HG03565 (cell line): ENCODE measurements at regions not wholly inside any gene's neighbourhood (a gene's known extent, or its start where the extent isn't known, plus 50 kb on each side); places are given as distances from the start of the nearest gene placed in this dataset.

Experiments used
- ATAC-seq: cut with Tn5 transposase; IDR thresholded peaks from one replicate; pipeline ENCODE4 v1.9.1; 2021; ENCODE audit warnings: mild to moderate bottlenecking, moderate library complexity; ENCODE audit not compliant: unreplicated experiment

GRCh38 chr1:57761628-57762027 lies 337.8 kb upstream of the DAB1 start:
- ATAC-seq, result no peak

- ATAC-seq, result no peak
These were observed 329.0 kb upstream of the DAB1 start for GRCh38 chr1:57752843-57753242.

GRCh38 chr1:57748719-57749118 lies 324.9 kb upstream of the DAB1 start:
- no peak for ATAC-seq

GRCh38 chr1:57747818-57748217 lies 324.0 kb upstream of the DAB1 start:
- ATAC-seq, result no peak

- ATAC-seq, result peak; percentile 97
These were observed 317.7 kb upstream of the DAB1 start for GRCh38 chr1:57741521-57741920.

GRCh38 chr1:57736940-57737339 lies 313.1 kb upstream of the DAB1 start:
- no peak for ATAC-seq

- no peak for ATAC-seq
These were observed 305.3 kb upstream of the DAB1 start for GRCh38 chr1:57729181-57729580.

GRCh38 chr1:57727121-57727520 lies 303.3 kb upstream of the DAB1 start:
- no peak for ATAC-seq

- ATAC-seq, result no peak
These were observed 301.5 kb upstream of the DAB1 start for GRCh38 chr1:57725318-57725717.

- ATAC-seq, result no peak
These were observed 300.7 kb upstream of the DAB1 start for GRCh38 chr1:57724535-57724934.

GRCh38 chr1:57722285-57722978 lies 298.6 kb upstream of the DAB1 start:
- ATAC-seq, result no peak

- ATAC-seq, result no peak
These were observed 297.1 kb upstream of the DAB1 start for GRCh38 chr1:57721001-57721400.

GRCh38 chr1:57719274-57719673 lies 295.4 kb upstream of the DAB1 start:
- no peak for ATAC-seq

GRCh38 chr1:57713501-57713900 lies 289.6 kb upstream of the DAB1 start:
- no peak for ATAC-seq

GRCh38 chr1:57712846-57713245 lies 289.0 kb upstream of the DAB1 start:
- no peak for ATAC-seq

- ATAC-seq, result no peak
These were observed 287.5 kb upstream of the DAB1 start for GRCh38 chr1:57711326-57711725.

- ATAC-seq, result no peak
These were observed 283.8 kb upstream of the DAB1 start for GRCh38 chr1:57707631-57708030.

GRCh38 chr1:57704811-57705210 lies 281.0 kb upstream of the DAB1 start:
- no peak for ATAC-seq

GRCh38 chr1:57704231-57704630 lies 280.4 kb upstream of the DAB1 start:
- ATAC-seq, result no peak

GRCh38 chr1:57696904-57697303 lies 273.0 kb upstream of the DAB1 start:
- no peak for ATAC-seq

- no peak for ATAC-seq
These were observed 272.2 kb upstream of the DAB1 start for GRCh38 chr1:57696043-57696442.

GRCh38 chr1:57686306-57686705 lies 262.4 kb upstream of the DAB1 start:
- ATAC-seq, result no peak
